Upper lobe of right lung (tissue), 1 donor: ENCODE measurements at regions not wholly inside any gene's neighbourhood (a gene's known extent, or its start where the extent isn't known, plus 50 kb on each side); places are given as distances from the start of the nearest gene placed in this dataset.

Experiments
- ATAC-seq: fragments of 200-7000 bp; cut with Tn5 transposase; one replicate; pipeline ENCODE4 v1.9.1; 2020; ENCODE audit warnings: mild to moderate bottlenecking, moderate library complexity
- DNase-seq: peaks from one replicate; pipeline ENCODE4 v3.0.0-alpha.2; 2020
- H3K27ac ChIP-seq: fragments of 200-600 bp; one replicate; pipeline ENCODE4 v1.8.0; 2022
- H3K27me3 ChIP-seq: fragments of 200-600 bp; one replicate; pipeline ENCODE4 v1.8.0; 2022; ENCODE audit warnings: mild to moderate bottlenecking
- H3K36me3 ChIP-seq: fragments of 200-600 bp; one replicate; pipeline ENCODE4 v1.8.0; 2022
- H3K4me1 ChIP-seq: fragments of 200-600 bp; one replicate; pipeline ENCODE4 v1.8.0; 2022
- H3K4me3 ChIP-seq: fragments of 200-600 bp; one replicate; pipeline ENCODE4 v1.8.0; 2022; ENCODE audit warnings: mild to moderate bottlenecking
- H3K9me3 ChIP-seq: fragments of 200-600 bp; one replicate; pipeline ENCODE4 v1.8.0; 2022
- CTCF ChIP-seq: fragments of 200-600 bp; IDR thresholded peaks from one replicate; pipeline ENCODE4 v1.8.0; 2022; ENCODE audit warnings: antibody characterized with exemption
- intact Hi-C: fragments of 100-400 bp; cut with DNase I; formaldehyde crosslinking; loops from one replicate; pipeline ENCODE4 v1.11.0; 2022
- donor health status: DM: no; HTN: yes; CAD: no; lungs with severe emphysema.

- ATAC-seq (no peak), DNase-seq (no peak)
- Histone ChIP-seq H3K9me3 (no peaks in the 10 kb centered on the region), H3K27me3 (no peaks in the 10 kb centered on the region), H3K36me3 (no peaks in the 10 kb centered on the region), H3K27ac (no peak overlapping the region), H3K4me1 (no peaks in the 10 kb centered on the region), H3K4me3 (no peak overlapping the region)
- TF ChIP-seq CTCF: no peak
- intact Hi-C loops: no loop called here
These were observed 305.1 kb upstream of the SASH1 start for GRCh38 chr6:148037496-148037895.

- Histone ChIP-seq H3K36me3 (no peaks in the 10 kb centered on the region), H3K27ac (no peak overlapping the region), H3K27me3 (no peaks in the 10 kb centered on the region), H3K4me1 (no peaks in the 10 kb centered on the region), H3K9me3 (no peaks in the 10 kb centered on the region), H3K4me3 (no peak overlapping the region)
- no peak for ATAC-seq
- DNase-seq: no peak
- intact Hi-C loops: no loop called here
- no peak for TF ChIP-seq CTCF
These were observed 301.1 kb upstream of the SASH1 start for GRCh38 chr6:148041546-148041945.

- intact Hi-C loops: no loop called here
- DNase-seq (no peak), ATAC-seq (no peak)
- Histone ChIP-seq H3K27me3 (no peaks in the 10 kb centered on the region), H3K4me1 (no peaks in the 10 kb centered on the region), H3K27ac (no peak overlapping the region), H3K36me3 (no peaks in the 10 kb centered on the region), H3K4me3 (no peak overlapping the region), H3K9me3 (no peaks in the 10 kb centered on the region)
- TF ChIP-seq CTCF: no peak
These were observed 300.1 kb upstream of the SASH1 start for GRCh38 chr6:148042536-148042935.

GRCh38 chr6:148044261-148044751, 298.3 kb upstream of the SASH1 start:
- no peak for DNase-seq

GRCh38 chr6:148044921-148045320, 297.7 kb upstream of the SASH1 start:
- ATAC-seq (no peak), DNase-seq (no peak)
- intact Hi-C loops: no loop called here
- H3K36me3 ChIP-seq: no peaks in the 10 kb centered on the region
- H3K27me3 ChIP-seq: no peaks in the 10 kb centered on the region
- H3K4me1 ChIP-seq: no peaks in the 10 kb centered on the region
- no peak for TF ChIP-seq CTCF
- no peak overlapping the region for H3K27ac ChIP-seq
- no peak overlapping the region for H3K4me3 ChIP-seq
- H3K9me3 ChIP-seq: no peaks in the 10 kb centered on the region

More at GRCh38 chr6:148044261-148044751, 298.3 kb upstream of the SASH1 start:
- no peak overlapping the region for H3K4me3 ChIP-seq
- no peaks in the 10 kb centered on the region for H3K27me3 ChIP-seq
- no peaks in the 10 kb centered on the region for H3K9me3 ChIP-seq
- H3K36me3 ChIP-seq: no peaks in the 10 kb centered on the region
- ATAC-seq: no peak
- H3K4me1 ChIP-seq: no peaks in the 10 kb centered on the region
- intact Hi-C loops: no loop called here
- TF ChIP-seq CTCF: no peak
- no peak overlapping the region for H3K27ac ChIP-seq

- TF ChIP-seq CTCF: no peak
- ATAC-seq: no peak
These were observed 289.4 kb upstream of the SASH1 start for GRCh38 chr6:148053209-148053608.

More at GRCh38 chr6:148053209-148053608, 289.4 kb upstream of the SASH1 start:
- Histone ChIP-seq H3K4me3 (no peak overlapping the region), H3K27me3 (no peaks in the 10 kb centered on the region), H3K36me3 (no peaks in the 10 kb centered on the region), H3K27ac (no peak overlapping the region), H3K4me1 (no peaks in the 10 kb centered on the region), H3K9me3 (no peaks in the 10 kb centered on the region)
- no peak for DNase-seq
- intact Hi-C loops: no loop called here
